NT2/D1 (cell line): ENCODE measurements at regions not wholly inside any gene's neighbourhood (a gene's known extent, or its start where the extent isn't known, plus 50 kb on each side); places are given as distances from the start of the nearest gene placed in this dataset.

Experiments used
- SUZ12 ChIP-seq: IDR thresholded peaks from 2 replicates; pipeline ENCODE4 v1.6.1; 2011; ENCODE audit not compliant: insufficient read length, insufficient read depth; ENCODE audit errors: extremely low read depth
- YY1 ChIP-seq: IDR thresholded peaks from 2 replicates; pipeline ENCODE4 v1.6.1; 2011; ENCODE audit not compliant: insufficient read length, insufficient read depth
- ZNF274 ChIP-seq: IDR thresholded peaks from 2 replicates; pipeline ENCODE4 v1.6.1; 2011; ENCODE audit warnings: mild to moderate bottlenecking, low read depth, low read length

DNA sequence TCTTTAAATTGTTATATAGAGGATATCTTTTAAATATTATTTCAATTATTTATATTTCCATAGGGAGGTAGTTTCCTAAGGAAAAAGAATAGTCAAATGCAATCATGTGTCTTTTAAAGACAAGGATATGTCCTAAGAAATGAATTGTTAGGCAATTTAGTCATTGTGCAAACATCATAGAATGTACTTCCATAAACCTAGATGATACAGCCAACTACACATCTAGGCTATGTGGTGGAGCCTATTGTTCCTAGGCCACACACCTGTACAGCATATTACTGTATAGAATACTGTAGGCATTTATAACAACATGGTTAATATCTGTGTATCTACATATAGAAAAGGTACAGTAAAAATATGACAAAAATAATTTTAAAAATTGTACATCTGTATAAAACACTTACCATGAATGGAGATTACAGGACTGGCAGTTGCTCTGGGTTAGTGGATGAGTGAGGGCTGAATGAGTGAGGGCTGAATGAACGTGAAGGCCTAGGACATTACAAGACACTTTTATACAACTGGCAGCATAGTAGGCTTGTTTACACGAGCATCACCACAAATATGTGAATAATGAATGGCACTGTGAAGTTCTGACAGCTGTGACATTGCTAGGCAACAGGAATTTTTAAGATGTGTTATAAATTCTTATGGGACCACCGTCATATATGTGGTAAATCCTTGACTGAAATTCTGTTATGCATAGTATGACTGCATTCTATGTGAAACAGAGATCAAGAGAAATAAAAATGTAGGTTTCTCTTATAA, 1879.0 kb upstream of the RAG2 start:
- TF ChIP-seq ZNF274 (no peak), YY1 (no peak), SUZ12 (no peak)
